Fibroblast of lung (primary cell): ENCODE measurements at regions not wholly inside any gene's neighbourhood (a gene's known extent, or its start where the extent isn't known, plus 50 kb on each side); places are given as distances from the start of the nearest gene placed in this dataset.
A peak's percentile ranks its signal among the peaks of the same experiment; 100 is the strongest.

ENCODE experiments used
- DNase-seq, 2 donors: peaks; one replicate each; pipeline versions ENCODE4 v3.0.0 to v3.0.0-alpha.2; 2010; ENCODE audit warnings: low read depth in 2 of 2
- H2AFZ ChIP-seq: 2 replicates; pipeline ENCODE4 v1.5.1; 2012; ENCODE audit warnings: low read length, control low read depth, inconsistent platforms
- H3K27ac ChIP-seq: 2 replicates; pipeline ENCODE4 v1.5.1; 2011; ENCODE audit warnings: low read length, control low read depth; ENCODE audit not compliant: insufficient read depth
- H3K27me3 ChIP-seq: 2 replicates; pipeline ENCODE4 v1.5.1; 2011; ENCODE audit warnings: mild to moderate bottlenecking, low read length; ENCODE audit not compliant: control insufficient read depth, insufficient read depth
- H3K36me3 ChIP-seq: 2 replicates; pipeline ENCODE4 v1.5.1; 2011; ENCODE audit warnings: low read length; ENCODE audit not compliant: control insufficient read depth, insufficient read depth
- H3K4me1 ChIP-seq: 2 replicates; pipeline ENCODE4 v1.5.1; 2011; ENCODE audit warnings: low read length; ENCODE audit not compliant: control insufficient read depth, insufficient read depth; ENCODE audit errors: extremely low read depth
- H3K4me2 ChIP-seq: 2 replicates; pipeline ENCODE4 v1.5.1; 2011; ENCODE audit warnings: low read length, control low read depth; ENCODE audit not compliant: insufficient read depth; ENCODE audit errors: extremely low read depth
- H3K4me3 ChIP-seq, 4 experiments: fragments of 200-600 bp in 1 of 4; sonication (generic) in 1 of 4; replicated peaks in 1 of 4; 2 replicates each; pipeline ENCODE4 v1.5.1; 2011 to 2016; ENCODE audit warnings: low read length in 4 of 4, low read depth in 3 of 4, mild to moderate bottlenecking in 3 of 4, control low read depth in 2 of 4, inconsistent platforms in 1 of 4, mixed read lengths in 1 of 4; ENCODE audit not compliant: insufficient read depth in 1 of 4; ENCODE audit errors: control extremely low read depth in 1 of 4
- H3K79me2 ChIP-seq: 2 replicates; pipeline ENCODE4 v1.5.1; 2012; ENCODE audit warnings: mild to moderate bottlenecking, low read length, inconsistent platforms; ENCODE audit not compliant: control insufficient read depth, insufficient read depth
- H3K9ac ChIP-seq: 2 replicates; pipeline ENCODE4 v1.5.1; 2011; ENCODE audit warnings: mild to moderate bottlenecking, low read length, control low read depth; ENCODE audit not compliant: insufficient read depth
- H3K9me3 ChIP-seq: 2 replicates; pipeline ENCODE4 v1.5.1; 2012; ENCODE audit warnings: low read depth, low read length; ENCODE audit not compliant: control insufficient read depth, insufficient read depth
- H4K20me1 ChIP-seq: 2 replicates; pipeline ENCODE4 v1.5.1; 2011; ENCODE audit warnings: low read length; ENCODE audit not compliant: control insufficient read depth, insufficient read depth; ENCODE audit errors: extremely low read depth
- CTCF ChIP-seq, 2 donors: IDR thresholded peaks in 1 of 2; conservative IDR thresholded peaks in 1 of 2; 1 replicate in 1 of 2; 2 replicates in 1 of 2; pipeline ENCODE4 v1.5.1; 2011 to 2012; ENCODE audit warnings: low read length in 2 of 2, control low read depth in 1 of 2, inconsistent platforms in 1 of 2, low read depth in 1 of 2, mild to moderate bottlenecking in 1 of 2
- EZH2 ChIP-seq: IDR thresholded peaks from 2 replicates; pipeline ENCODE4 v1.5.1; 2012; ENCODE audit warnings: low read length, control low read depth, mild to moderate bottlenecking; ENCODE audit errors: missing control alignments

GRCh38 chr16:86403541-86404163 is 106.7 kb upstream of the FOXF1 start:
- Histone ChIP-seq H3K4me2 (no peak overlapping the region), H3K4me3 (no peak overlapping the region), H3K79me2 (no peaks in the 10 kb centered on the region), H3K27ac (no peak overlapping the region), H3K4me1 (peaks cover 2% of the 10 kb centered on the region), H4K20me1 (no peaks in the 10 kb centered on the region), H3K9ac (no peak overlapping the region), H3K36me3 (no peaks in the 10 kb centered on the region), H2AFZ (no peak overlapping the region), H3K27me3 (no peaks in the 10 kb centered on the region), H3K9me3 (no peaks in the 10 kb centered on the region)
- TF ChIP-seq EZH2: no peak
- no peak for TF ChIP-seq CTCF (conservative IDR thresholded peaks at IDR 0.05 in 1 of 2, IDR thresholded peaks at IDR 0.05 in 1 of 2; ENCODE audit: low read depth in 1 of 2, low read length in 2 of 2)
- DNase-seq: no peak

GRCh38 chr16:86404678-86405077 is 105.6 kb upstream of the FOXF1 start:
- Histone ChIP-seq H4K20me1 (no peaks in the 10 kb centered on the region), H3K4me3 (no peak overlapping the region), H3K36me3 (no peaks in the 10 kb centered on the region), H3K27me3 (no peaks in the 10 kb centered on the region), H3K79me2 (no peaks in the 10 kb centered on the region), H3K4me1 (no peaks in the 10 kb centered on the region), H3K4me2 (no peak overlapping the region), H3K9ac (no peak overlapping the region), H3K27ac (no peak overlapping the region), H2AFZ (no peak overlapping the region), H3K9me3 (no peaks in the 10 kb centered on the region)
- TF ChIP-seq EZH2: no peak
- TF ChIP-seq CTCF (conservative IDR thresholded peaks at IDR 0.05 in 1 of 2, IDR thresholded peaks at IDR 0.05 in 1 of 2; ENCODE audit: low read depth in 1 of 2, low read length in 2 of 2): no peak
- no peak for DNase-seq

DNA sequence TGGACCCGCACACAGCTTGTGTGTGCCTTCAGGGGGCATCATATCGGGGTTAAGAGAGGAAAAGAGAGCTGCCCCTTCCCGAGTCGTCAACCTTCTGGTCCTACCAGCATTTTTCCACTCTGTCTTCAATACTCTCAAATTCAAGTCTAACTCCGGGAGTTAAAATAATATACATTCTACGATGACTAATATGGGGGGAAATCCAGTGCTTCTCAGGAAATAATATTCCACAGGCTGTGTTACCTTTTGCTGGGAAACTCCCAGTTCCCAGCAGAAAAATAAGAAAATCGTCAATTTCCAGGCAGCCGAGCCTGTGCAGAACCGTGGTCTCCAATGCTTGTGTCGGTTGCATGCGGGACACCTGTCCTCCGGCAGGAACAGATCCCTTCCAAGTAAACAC is 105.0 kb upstream of the FOXF1 start:
- Histone ChIP-seq H3K4me3 (no peak overlapping the region), H3K27ac (no peak overlapping the region), H4K20me1 (no peaks in the 10 kb centered on the region), H2AFZ (no peak overlapping the region), H3K36me3 (no peaks in the 10 kb centered on the region), H3K9ac (no peak overlapping the region), H3K9me3 (no peaks in the 10 kb centered on the region), H3K27me3 (no peaks in the 10 kb centered on the region), H3K4me2 (no peak overlapping the region), H3K79me2 (no peaks in the 10 kb centered on the region), H3K4me1 (no peaks in the 10 kb centered on the region)
- DNase-seq: peak; percentile 39 to 61
- no peak for TF ChIP-seq CTCF (conservative IDR thresholded peaks at IDR 0.05 in 1 of 2, IDR thresholded peaks at IDR 0.05 in 1 of 2; ENCODE audit: low read depth in 1 of 2, low read length in 2 of 2)
- no peak for TF ChIP-seq EZH2
